Activated B cell treated with CpG ODN at 0.5 μM for 24 hours (primary cell): ENCODE measurements at regions not wholly inside any gene's neighbourhood (a gene's known extent, or its start where the extent isn't known, plus 50 kb on each side); places are given as distances from the start of the nearest gene placed in this dataset.

Source experiments
- ATAC-seq: fragments of 200-7000 bp; cut with Tn5 transposase; one replicate; pipeline ENCODE4 v1.10.0; 2021; ENCODE audit warnings: low read depth, mild to moderate bottlenecking, moderate library complexity
- CTCF ChIA-PET: fragments of 350-600 bp; sonication (Branson Sonifier 250); formaldehyde crosslinking; loops from one replicate; lab custom pipeline; 2021; ENCODE audit warnings: antibody characterized with exemption; lab: Charles Lee
- POLR2A ChIA-PET: fragments of 350-600 bp; sonication (Branson Sonifier 250); formaldehyde crosslinking; loops from one replicate; lab custom pipeline; 2021; ENCODE audit warnings: antibody characterized with exemption; lab: Charles Lee
- DNase-seq: peaks from one replicate; pipeline ENCODE4 v3.0.0; 2022
- H3K27ac Mint-ChIP-seq: one replicate; pipeline ENCODE4 v1.8.0; 2020; ENCODE audit warnings: mixed read lengths
- H3K27me3 Mint-ChIP-seq: one replicate; pipeline ENCODE4 v1.8.0; 2021; ENCODE audit warnings: mixed read lengths
- H3K36me3 Mint-ChIP-seq: one replicate; pipeline ENCODE4 v1.8.0; 2021; ENCODE audit warnings: low read depth, mixed read lengths
- H3K4me1 Mint-ChIP-seq: one replicate; pipeline ENCODE4 v1.8.0; 2021; ENCODE audit warnings: mixed read lengths
- H3K4me3 Mint-ChIP-seq: one replicate; pipeline ENCODE4 v1.8.0; 2020; ENCODE audit warnings: mild to moderate bottlenecking, mixed read lengths
- H3K9me3 Mint-ChIP-seq: one replicate; pipeline ENCODE4 v1.8.0; 2020; ENCODE audit warnings: mixed read lengths
- CTCF ChIP-seq: fragments of 200-600 bp; IDR thresholded peaks from one replicate; pipeline ENCODE4 v1.8.0; 2022; ENCODE audit warnings: antibody characterized with exemption, mild to moderate bottlenecking
- intact Hi-C: fragments of 100-400 bp; cut with micrococcal nuclease; formaldehyde crosslinking; loops from one replicate; pipeline ENCODE4 v1.15.1; 2024

DNA sequence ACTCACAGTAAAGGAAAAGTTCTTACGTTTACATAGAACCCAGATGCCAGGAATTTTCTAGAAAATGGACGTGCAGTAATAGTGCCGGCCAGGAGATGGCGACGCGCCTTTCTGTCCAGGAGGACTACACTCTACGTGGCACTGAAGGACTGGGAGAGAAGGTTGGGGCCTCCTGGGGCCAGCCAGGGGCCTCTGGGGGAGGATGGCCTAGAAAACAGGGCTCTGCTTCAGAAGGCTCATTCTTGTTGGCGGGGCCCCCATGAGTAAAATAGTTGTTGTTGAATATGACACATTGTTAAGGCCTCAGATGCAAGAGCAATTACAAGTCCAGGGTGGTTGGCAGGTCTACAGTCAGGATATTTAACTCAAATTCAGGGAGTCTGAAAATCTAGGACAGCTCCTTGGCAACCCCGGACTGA is 120.1 kb upstream of the MAX start:
- ATAC-seq (peak; percentile 91), DNase-seq (no peak)
- Mint-ChIP-seq H3K27me3 (no peaks in the 10 kb centered on the region), H3K36me3 (no peaks in the 10 kb centered on the region), H3K27ac (peak overlapping the region; percentile 18), H3K9me3 (no peaks in the 10 kb centered on the region), H3K4me3 (peak overlapping the region; percentile 11), H3K4me1 (peaks cover 62% of the 10 kb centered on the region)
- POLR2A ChIA-PET, result interaction anchor here (0.9 to 7.5 kb wide), 3 partner anchors 41 to 191 kb away, joined by 3 to 65 read pairs (median 4); partner anchors contain the start of gene FUT8
- CTCF ChIA-PET, result interaction anchor here (0.8 to 3.0 kb wide), 9 partner anchors 9 to 603 kb away, joined by 3 to 22 read pairs (median 4); partner anchors contain the start of gene FUT8
- intact Hi-C loops, result loop anchor here (1.0 to 2.0 kb wide), 9 partner anchors 12 to 736 kb away; partner anchors contain the start of gene FUT8
- TF ChIP-seq CTCF, result peak; percentile 58

- ATAC-seq, result no peak
- intact Hi-C loops, result loop anchor here (2.0 kb wide), 2 partner anchors 17 to 735 kb away; no protein-coding TSS in a partner anchor
- POLR2A ChIA-PET, result interaction anchor here (0.6 to 7.5 kb wide), 4 partner anchors 55 to 248 kb away, joined by 3 to 65 read pairs (median 25); partner anchors contain the start of gene FUT8
- DNase-seq, result no peak
- CTCF ChIA-PET, result interaction anchor here (1.0 to 3.0 kb wide), 5 partner anchors 58 to 602 kb away, joined by 3 to 22 read pairs (median 4); partner anchors contain the start of gene FUT8
- Mint-ChIP-seq H3K27ac (no peak overlapping the region), H3K27me3 (no peaks in the 10 kb centered on the region), H3K4me1 (peaks cover 74% of the 10 kb centered on the region), H3K9me3 (no peaks in the 10 kb centered on the region), H3K36me3 (no peaks in the 10 kb centered on the region), H3K4me3 (no peak overlapping the region)
- no peak for TF ChIP-seq CTCF
Measured at GRCh38 chr14:65223636-65224035, 121.3 kb upstream of the MAX start.

GRCh38 chr14:65224799-65225198 is 122.5 kb upstream of the MAX start:
- H3K4me3 Mint-ChIP-seq, result peak overlapping the region; percentile 15
- ChIA-PET POLR2A (interaction anchor here (0.8 to 7.5 kb wide), 6 partner anchors 18 to 188 kb away, joined by 3 to 95 read pairs (median 24); partner anchors contain the start of gene FUT8), CTCF (interaction anchor here (0.5 to 7.9 kb wide), 7 partner anchors 16 to 600 kb away, joined by 3 to 46 read pairs (median 4); partner anchors contain the start of gene FUT8)
- H3K27ac Mint-ChIP-seq, result peak overlapping the region; percentile 3
- peaks cover 86% of the 10 kb centered on the region for H3K4me1 Mint-ChIP-seq
- DNase-seq, result no peak
- TF ChIP-seq CTCF, result no peak
- H3K27me3 Mint-ChIP-seq, result no peaks in the 10 kb centered on the region
- intact Hi-C loops, result loop anchor here (5.0 kb wide), 2 partner anchors 78 to 237 kb away; partner anchors contain the start of gene FNTB
- ATAC-seq, result no peak
- H3K36me3 Mint-ChIP-seq, result no peaks in the 10 kb centered on the region
- H3K9me3 Mint-ChIP-seq, result no peaks in the 10 kb centered on the region

DNA sequence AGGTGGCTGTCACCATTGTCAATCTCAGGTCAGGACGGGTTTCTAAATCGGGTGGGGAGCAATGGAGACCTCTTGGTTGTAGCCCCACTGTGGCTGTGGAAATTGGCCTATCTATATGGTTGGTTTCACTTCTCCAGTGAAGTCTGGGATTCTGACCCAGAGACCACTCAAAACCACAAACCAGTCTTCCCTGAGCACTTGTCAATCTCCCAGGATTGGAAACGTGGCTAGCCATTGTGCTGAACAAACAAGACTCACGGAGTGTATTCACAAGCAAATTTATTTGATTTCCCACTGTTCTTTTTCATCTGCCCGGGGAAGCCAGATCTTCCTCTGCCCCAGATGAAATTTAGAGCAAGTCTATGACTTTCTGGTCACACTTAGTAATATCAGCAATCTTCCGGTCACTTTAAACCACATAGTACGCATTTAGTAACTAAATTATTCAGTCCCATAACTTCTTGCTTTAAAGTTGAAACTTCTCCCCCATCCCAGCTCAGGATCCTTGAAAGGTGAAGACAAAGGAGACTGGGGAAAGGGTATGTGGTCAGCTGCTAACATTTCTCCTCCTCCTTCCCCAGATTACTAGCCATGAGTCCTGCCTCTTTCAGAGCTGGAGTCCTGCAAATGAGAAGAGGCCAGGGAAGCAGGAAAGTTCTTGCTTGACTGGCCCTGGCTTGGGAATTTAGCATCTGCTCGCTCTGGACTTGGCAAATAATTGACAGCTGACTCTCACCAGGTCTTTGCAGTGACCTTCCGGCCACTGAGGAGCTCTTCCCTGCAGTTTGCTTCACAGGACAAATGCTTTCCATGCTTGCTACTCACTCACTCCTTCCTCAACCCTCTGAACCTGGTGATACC is 123.2 kb upstream of the MAX start:
- ChIA-PET CTCF (interaction anchor here (0.5 to 7.9 kb wide), 11 partner anchors 17 to 599 kb away, joined by 3 to 46 read pairs (median 5); partner anchors contain the start of gene FUT8), POLR2A (interaction anchor here (0.8 to 7.5 kb wide), 10 partner anchors 17 to 188 kb away, joined by 3 to 95 read pairs (median 4); partner anchors contain the start of gene FUT8)
- Mint-ChIP-seq H3K9me3 (no peaks in the 10 kb centered on the region), H3K27ac (peak overlapping the region; percentile 53), H3K4me3 (peak overlapping the region; percentile 16), H3K27me3 (no peaks in the 10 kb centered on the region), H3K4me1 (peaks cover 91% of the 10 kb centered on the region), H3K36me3 (no peaks in the 10 kb centered on the region)
- intact Hi-C loops, result loop anchor here (5.0 kb wide), 2 partner anchors 77 to 238 kb away; partner anchors contain the start of gene FNTB
- ATAC-seq (no peak), DNase-seq (no peak)
- TF ChIP-seq CTCF, result no peak
